ENCODE measurements at regions not wholly inside any gene's neighbourhood (a gene's known extent, or its start where the extent isn't known, plus 50 kb on each side); places are given as distances from the start of the nearest gene placed in this dataset.

DNA sequence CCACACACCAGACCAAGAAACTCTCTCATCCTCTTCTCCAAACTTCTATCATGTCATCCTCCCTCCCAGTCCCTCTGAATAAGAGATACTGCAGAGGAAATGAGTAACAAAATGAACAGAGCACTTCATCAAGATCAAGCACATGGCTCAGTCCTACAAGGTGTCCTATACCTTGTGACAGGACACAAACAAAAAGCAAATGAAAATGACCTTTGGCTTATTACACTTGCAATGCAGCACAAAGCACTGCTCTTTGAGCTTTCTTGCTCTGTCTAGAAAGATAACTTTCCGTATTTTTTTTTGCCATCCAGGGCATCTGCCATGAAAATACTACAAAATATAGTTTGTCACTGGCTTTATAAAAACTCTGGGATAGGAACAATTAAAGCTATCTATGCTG lies 402.7 kb downstream of the HNRNPD start:
- Histone ChIP-seq H3K27ac (ENCODE audit: low read depth in 2 of 2, low read length in 2 of 2) (no peak overlapping the region), H3K9me3 (ENCODE audit: control insufficient read depth in 2 of 2, low read length in 2 of 2) (no peaks in the 10 kb centered on the region), H3K4me1 (ENCODE audit: control insufficient read depth in 2 of 2, insufficient read depth in 2 of 2, low read length in 2 of 2) (no peaks in the 10 kb centered on the region), H3K27me3 (ENCODE audit: control insufficient read depth in 2 of 2, insufficient read depth in 2 of 2, low read length in 2 of 2) (no peaks in the 10 kb centered on the region), H3K4me3 (ENCODE audit: low read length in 2 of 2) (no peak overlapping the region), H3K36me3 (ENCODE audit: control insufficient read depth in 2 of 2, insufficient read depth in 2 of 2, low read length in 2 of 2) (no peaks in the 10 kb centered on the region), H3K9ac (ENCODE audit: low read depth in 1 of 2, low read length in 2 of 2) (no peak overlapping the region)

DNA sequence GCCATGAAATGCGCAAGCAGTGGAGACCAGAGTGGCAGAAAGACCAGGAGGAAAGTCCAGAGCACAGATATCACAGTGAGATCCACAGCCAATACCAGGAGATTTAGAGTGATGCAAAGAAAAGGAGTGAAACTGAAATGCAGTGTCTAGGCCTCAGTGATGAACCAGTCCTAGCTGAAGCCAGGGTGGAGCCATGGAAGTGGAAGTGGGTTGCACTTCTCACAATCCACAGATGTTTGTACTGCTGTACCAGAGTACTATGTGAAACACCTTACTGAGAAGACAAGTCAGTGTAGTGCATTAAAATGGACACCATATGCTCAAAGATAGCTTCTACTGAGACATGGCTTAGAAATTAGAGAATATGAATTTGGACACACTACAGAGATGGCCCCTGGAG lies 403.3 kb downstream of the HNRNPD start:
- no peak overlapping the region for H3K4me3 ChIP-seq (ENCODE audit: low read length in 2 of 2)

DNA sequence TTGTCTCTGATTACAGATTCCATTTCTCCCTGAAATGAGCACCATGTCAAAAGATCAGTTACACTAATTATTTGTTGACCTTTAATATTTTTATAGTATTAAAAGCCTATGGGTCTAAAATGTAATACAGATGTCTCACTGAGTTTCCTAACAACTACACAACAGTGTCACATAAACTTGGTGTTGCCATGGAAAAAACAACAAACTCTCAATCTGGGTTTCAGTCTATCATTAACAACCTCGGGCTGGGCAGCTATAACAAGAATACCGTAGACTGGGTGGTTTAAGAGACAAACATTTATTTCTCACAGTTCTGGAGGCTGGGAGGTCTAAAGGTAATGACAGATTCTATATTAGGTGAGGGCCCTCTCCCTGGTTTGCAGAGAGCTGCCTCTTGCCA lies 407.1 kb downstream of the HNRNPD start:
- no peaks in the 10 kb centered on the region for H3K36me3 ChIP-seq (ENCODE audit: control insufficient read depth in 2 of 2, insufficient read depth in 2 of 2, low read length in 2 of 2)
- no peak overlapping the region for H3K9ac ChIP-seq (ENCODE audit: low read depth in 1 of 2, low read length in 2 of 2)
- no peaks in the 10 kb centered on the region for H3K9me3 ChIP-seq (ENCODE audit: control insufficient read depth in 2 of 2, low read length in 2 of 2)
- no peaks in the 10 kb centered on the region for H3K27me3 ChIP-seq (ENCODE audit: control insufficient read depth in 2 of 2, insufficient read depth in 2 of 2, low read length in 2 of 2)
- H3K4me3 ChIP-seq (ENCODE audit: low read length in 2 of 2) = no peak overlapping the region
- H3K27ac ChIP-seq (ENCODE audit: low read depth in 2 of 2, low read length in 2 of 2) = no peak overlapping the region
- H3K4me1 ChIP-seq (ENCODE audit: control insufficient read depth in 2 of 2, insufficient read depth in 2 of 2, low read length in 2 of 2) = no peaks in the 10 kb centered on the region

More for the DNA sequence above, 403.3 kb downstream of the HNRNPD start:
- Histone ChIP-seq H3K27ac (ENCODE audit: low read depth in 2 of 2, low read length in 2 of 2) (no peak overlapping the region), H3K4me1 (ENCODE audit: control insufficient read depth in 2 of 2, insufficient read depth in 2 of 2, low read length in 2 of 2) (no peaks in the 10 kb centered on the region), H3K9ac (ENCODE audit: low read depth in 1 of 2, low read length in 2 of 2) (no peak overlapping the region), H3K27me3 (ENCODE audit: control insufficient read depth in 2 of 2, insufficient read depth in 2 of 2, low read length in 2 of 2) (no peaks in the 10 kb centered on the region), H3K9me3 (ENCODE audit: control insufficient read depth in 2 of 2, low read length in 2 of 2) (no peaks in the 10 kb centered on the region), H3K36me3 (ENCODE audit: control insufficient read depth in 2 of 2, insufficient read depth in 2 of 2, low read length in 2 of 2) (no peaks in the 10 kb centered on the region)

DNA sequence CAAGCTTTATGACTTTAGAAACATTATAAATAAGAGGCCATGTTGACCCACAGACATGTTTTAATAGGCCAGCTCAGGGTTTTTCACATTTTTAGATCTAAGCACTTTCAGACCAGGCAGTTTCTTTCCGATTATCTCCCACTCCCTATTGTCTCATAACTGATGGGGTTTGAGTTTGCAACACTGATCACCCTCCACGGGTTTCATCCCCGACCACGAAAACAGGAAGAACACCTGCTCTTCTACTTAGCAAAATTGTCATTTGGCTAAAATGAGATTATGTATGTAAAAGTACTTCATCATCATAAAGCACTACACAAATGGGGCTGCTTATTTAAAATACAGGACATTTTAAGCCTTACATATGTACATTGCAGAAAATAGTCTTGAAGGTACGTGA lies 407.9 kb downstream of the HNRNPD start:
- no peak overlapping the region for H3K27ac ChIP-seq (ENCODE audit: low read depth in 2 of 2, low read length in 2 of 2)
- H3K9me3 ChIP-seq (ENCODE audit: control insufficient read depth in 2 of 2, low read length in 2 of 2) = no peaks in the 10 kb centered on the region

DNA sequence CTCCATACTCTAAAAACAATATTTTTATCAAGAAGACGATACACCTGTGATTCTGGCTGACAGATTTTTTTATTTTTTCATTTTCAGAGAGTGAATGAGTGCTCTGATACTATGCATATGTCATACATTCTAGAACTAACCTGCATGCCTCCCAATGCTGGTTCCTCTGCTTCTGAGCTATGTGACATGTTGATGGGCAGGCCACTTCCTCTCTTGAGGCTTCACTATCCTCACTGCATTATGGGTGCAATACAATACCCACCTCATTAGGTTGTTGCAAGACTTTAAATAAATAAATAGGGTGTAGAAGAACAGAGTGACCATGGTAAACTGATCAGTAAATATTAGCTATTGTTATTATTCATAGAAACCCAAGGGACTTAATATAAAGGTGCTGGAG lies 408.3 kb downstream of the HNRNPD start:
- Histone ChIP-seq H3K4me3 (ENCODE audit: low read length in 2 of 2) (no peak overlapping the region), H3K36me3 (ENCODE audit: control insufficient read depth in 2 of 2, insufficient read depth in 2 of 2, low read length in 2 of 2) (no peaks in the 10 kb centered on the region), H3K9ac (ENCODE audit: low read depth in 1 of 2, low read length in 2 of 2) (no peak overlapping the region), H3K27ac (ENCODE audit: low read depth in 2 of 2, low read length in 2 of 2) (no peak overlapping the region), H3K27me3 (ENCODE audit: control insufficient read depth in 2 of 2, insufficient read depth in 2 of 2, low read length in 2 of 2) (no peaks in the 10 kb centered on the region), H3K9me3 (ENCODE audit: control insufficient read depth in 2 of 2, low read length in 2 of 2) (no peaks in the 10 kb centered on the region), H3K4me1 (ENCODE audit: control insufficient read depth in 2 of 2, insufficient read depth in 2 of 2, low read length in 2 of 2) (no peaks in the 10 kb centered on the region)

More for the DNA sequence above, 407.9 kb downstream of the HNRNPD start:
- H3K36me3 ChIP-seq (ENCODE audit: control insufficient read depth in 2 of 2, insufficient read depth in 2 of 2, low read length in 2 of 2) = no peaks in the 10 kb centered on the region
- no peak overlapping the region for H3K9ac ChIP-seq (ENCODE audit: low read depth in 1 of 2, low read length in 2 of 2)
- no peak overlapping the region for H3K4me3 ChIP-seq (ENCODE audit: low read length in 2 of 2)
- no peaks in the 10 kb centered on the region for H3K4me1 ChIP-seq (ENCODE audit: control insufficient read depth in 2 of 2, insufficient read depth in 2 of 2, low read length in 2 of 2)
- no peaks in the 10 kb centered on the region for H3K27me3 ChIP-seq (ENCODE audit: control insufficient read depth in 2 of 2, insufficient read depth in 2 of 2, low read length in 2 of 2)

DNA sequence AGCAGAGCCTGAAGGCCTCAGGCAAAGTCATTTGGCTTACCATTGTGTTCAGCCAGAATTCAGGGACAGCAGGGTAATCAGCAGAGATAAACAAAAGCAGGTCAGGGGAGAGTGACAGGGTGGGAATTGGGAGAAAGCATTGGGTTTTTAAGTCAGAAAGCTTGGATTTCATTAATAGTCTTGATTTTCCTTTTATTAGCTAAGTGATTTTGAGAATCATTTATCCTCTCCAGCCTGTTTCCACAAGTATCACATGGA lies 410.1 kb downstream of the HNRNPD start:
- no peaks in the 10 kb centered on the region for H3K4me1 ChIP-seq (ENCODE audit: control insufficient read depth in 2 of 2, insufficient read depth in 2 of 2, low read length in 2 of 2)
- no peaks in the 10 kb centered on the region for H3K9me3 ChIP-seq (ENCODE audit: control insufficient read depth in 2 of 2, low read length in 2 of 2)
- H3K9ac ChIP-seq (ENCODE audit: low read depth in 1 of 2, low read length in 2 of 2) = no peak overlapping the region
- no peaks in the 10 kb centered on the region for H3K27me3 ChIP-seq (ENCODE audit: control insufficient read depth in 2 of 2, insufficient read depth in 2 of 2, low read length in 2 of 2)
- no peak overlapping the region for H3K27ac ChIP-seq (ENCODE audit: low read depth in 2 of 2, low read length in 2 of 2)
- H3K4me3 ChIP-seq (ENCODE audit: low read length in 2 of 2) = no peak overlapping the region
- no peaks in the 10 kb centered on the region for H3K36me3 ChIP-seq (ENCODE audit: control insufficient read depth in 2 of 2, insufficient read depth in 2 of 2, low read length in 2 of 2)

DNA sequence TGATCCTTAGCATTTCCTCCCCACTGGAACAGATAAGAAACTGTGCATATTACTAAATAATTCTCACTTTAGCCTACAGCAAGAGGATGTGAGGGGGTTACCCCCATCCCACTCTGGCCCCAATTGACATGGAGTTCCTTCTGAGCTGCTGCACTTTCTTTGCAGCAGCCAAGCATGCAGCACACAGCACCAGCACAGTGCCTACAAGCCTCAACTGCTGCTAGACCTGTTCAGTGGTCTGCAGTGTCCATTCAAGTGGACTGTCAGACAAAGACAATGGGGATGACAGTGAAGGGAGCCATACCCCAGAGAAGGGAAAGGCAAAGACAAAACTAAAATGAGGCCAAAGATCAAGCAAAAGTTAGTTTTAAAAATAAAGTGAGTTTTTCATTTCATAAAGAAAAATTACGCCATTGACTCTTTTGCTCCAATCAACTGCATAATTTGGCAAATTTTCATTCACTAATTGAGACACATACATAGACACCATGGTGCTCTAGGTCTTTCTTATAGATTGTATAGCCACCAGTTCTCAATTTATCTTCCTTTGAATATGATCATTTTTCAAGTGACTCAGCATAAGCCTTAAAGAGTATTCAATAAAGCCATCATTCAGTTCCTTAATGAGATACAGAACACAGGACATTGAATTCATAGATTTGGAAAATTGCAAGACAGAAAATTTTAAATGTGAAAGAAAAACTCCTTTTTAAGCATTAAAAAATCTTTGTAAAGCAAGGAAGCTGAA lies 410.6 kb downstream of the HNRNPD start:
- Histone ChIP-seq H3K9ac (ENCODE audit: low read depth in 1 of 2, low read length in 2 of 2) (no peak overlapping the region), H3K9me3 (ENCODE audit: control insufficient read depth in 2 of 2, low read length in 2 of 2) (no peaks in the 10 kb centered on the region), H3K4me3 (ENCODE audit: low read length in 2 of 2) (no peak overlapping the region), H3K4me1 (ENCODE audit: control insufficient read depth in 2 of 2, insufficient read depth in 2 of 2, low read length in 2 of 2) (no peaks in the 10 kb centered on the region), H3K27ac (ENCODE audit: low read depth in 2 of 2, low read length in 2 of 2) (no peak overlapping the region), H3K36me3 (ENCODE audit: control insufficient read depth in 2 of 2, insufficient read depth in 2 of 2, low read length in 2 of 2) (no peaks in the 10 kb centered on the region), H3K27me3 (ENCODE audit: control insufficient read depth in 2 of 2, insufficient read depth in 2 of 2, low read length in 2 of 2) (no peaks in the 10 kb centered on the region)

DNA sequence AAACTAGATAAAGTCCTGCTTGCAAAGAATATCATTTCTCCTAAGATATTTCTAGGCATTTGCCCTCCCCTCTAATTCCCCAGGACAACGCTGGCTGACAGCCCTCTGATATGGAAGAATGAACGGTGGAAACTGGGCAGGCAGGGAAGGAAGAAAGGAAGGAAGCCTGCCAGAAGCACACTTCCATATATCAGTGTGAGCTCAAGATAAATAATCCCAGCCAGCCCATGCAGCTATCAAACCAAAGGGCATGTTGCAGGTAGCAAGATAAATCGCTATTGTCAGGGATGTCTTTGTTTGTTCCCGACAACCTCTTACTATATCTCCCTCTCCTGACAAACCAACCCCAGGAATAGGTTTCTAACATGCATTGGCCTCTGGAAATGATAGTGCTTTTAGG lies 412.8 kb downstream of the HNRNPD start:
- Histone ChIP-seq H3K36me3 (ENCODE audit: control insufficient read depth in 2 of 2, insufficient read depth in 2 of 2, low read length in 2 of 2) (no peaks in the 10 kb centered on the region), H3K4me3 (ENCODE audit: low read length in 2 of 2) (no peak overlapping the region), H3K9ac (ENCODE audit: low read depth in 1 of 2, low read length in 2 of 2) (no peak overlapping the region), H3K9me3 (ENCODE audit: control insufficient read depth in 2 of 2, low read length in 2 of 2) (no peaks in the 10 kb centered on the region), H3K27me3 (ENCODE audit: control insufficient read depth in 2 of 2, insufficient read depth in 2 of 2, low read length in 2 of 2) (no peaks in the 10 kb centered on the region), H3K27ac (ENCODE audit: low read depth in 2 of 2, low read length in 2 of 2) (no peak overlapping the region), H3K4me1 (ENCODE audit: control insufficient read depth in 2 of 2, insufficient read depth in 2 of 2, low read length in 2 of 2) (no peaks in the 10 kb centered on the region)

DNA sequence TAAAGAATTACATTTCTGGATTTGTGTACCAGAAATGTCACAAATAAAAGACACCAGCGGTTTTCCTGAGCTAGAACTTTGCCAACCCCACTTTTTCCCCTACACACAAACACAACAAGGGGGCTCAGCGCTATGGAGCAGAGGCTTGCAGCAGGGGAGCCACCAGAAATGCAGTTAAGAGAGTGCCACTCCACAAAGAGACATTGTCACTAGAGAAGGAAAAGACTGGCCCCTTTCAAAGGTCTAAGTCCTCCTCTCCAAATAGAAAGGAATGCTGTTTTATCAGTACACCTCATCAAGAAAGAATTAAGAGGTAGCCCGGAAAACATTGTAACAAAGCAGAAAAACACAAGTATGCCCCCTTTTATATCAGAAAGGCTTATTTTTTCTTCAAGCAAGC lies 419.5 kb downstream of the HNRNPD start:
- H3K4me1 ChIP-seq (ENCODE audit: control insufficient read depth in 2 of 2, insufficient read depth in 2 of 2, low read length in 2 of 2) = no peaks in the 10 kb centered on the region
- H3K4me3 ChIP-seq (ENCODE audit: low read length in 2 of 2) = no peak overlapping the region
- H3K9ac ChIP-seq (ENCODE audit: low read depth in 1 of 2, low read length in 2 of 2) = no peak overlapping the region
- H3K36me3 ChIP-seq (ENCODE audit: control insufficient read depth in 2 of 2, insufficient read depth in 2 of 2, low read length in 2 of 2) = no peaks in the 10 kb centered on the region
- no peaks in the 10 kb centered on the region for H3K27me3 ChIP-seq (ENCODE audit: control insufficient read depth in 2 of 2, insufficient read depth in 2 of 2, low read length in 2 of 2)
- H3K9me3 ChIP-seq (ENCODE audit: control insufficient read depth in 2 of 2, low read length in 2 of 2) = no peaks in the 10 kb centered on the region
- H3K27ac ChIP-seq (ENCODE audit: low read depth in 2 of 2, low read length in 2 of 2) = no peak overlapping the region

DNA sequence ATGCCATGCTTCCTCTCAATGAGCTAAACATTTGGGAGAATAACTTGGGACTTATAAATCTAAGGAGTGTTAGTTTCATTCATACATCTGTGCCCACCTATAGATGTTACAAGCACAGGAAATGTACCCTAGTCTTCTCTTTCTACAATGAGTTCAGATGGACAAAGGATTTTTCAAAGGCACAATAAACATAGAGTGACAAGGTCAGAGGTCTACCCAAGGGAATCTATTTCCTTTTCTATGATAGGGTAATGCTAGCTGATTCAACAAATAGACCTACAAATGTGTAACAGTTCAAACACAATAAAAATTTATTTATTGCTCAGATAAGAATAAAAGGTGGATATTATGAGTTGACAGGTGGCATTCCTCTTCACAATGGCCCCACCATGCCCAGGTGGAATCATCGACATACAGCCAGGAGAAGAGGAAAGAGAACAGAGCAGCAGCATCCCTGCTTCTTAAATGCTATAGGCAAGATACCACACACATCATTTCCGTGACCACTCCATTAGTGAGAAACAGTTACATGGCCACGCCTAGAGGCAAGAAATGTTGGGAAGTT lies 421.8 kb downstream of the HNRNPD start:
- no peak overlapping the region for H3K27ac ChIP-seq (ENCODE audit: low read depth in 2 of 2, low read length in 2 of 2)
- no peaks in the 10 kb centered on the region for H3K9me3 ChIP-seq (ENCODE audit: control insufficient read depth in 2 of 2, low read length in 2 of 2)
- H3K4me1 ChIP-seq (ENCODE audit: control insufficient read depth in 2 of 2, insufficient read depth in 2 of 2, low read length in 2 of 2) = no peaks in the 10 kb centered on the region
- peaks cover 0 to 2% of the 10 kb centered on the region in 2 donors for H3K27me3 ChIP-seq (ENCODE audit: control insufficient read depth in 2 of 2, insufficient read depth in 2 of 2, low read length in 2 of 2)
- no peaks in the 10 kb centered on the region for H3K36me3 ChIP-seq (ENCODE audit: control insufficient read depth in 2 of 2, insufficient read depth in 2 of 2, low read length in 2 of 2)
- no peak overlapping the region for H3K4me3 ChIP-seq (ENCODE audit: low read length in 2 of 2)
- no peak overlapping the region for H3K9ac ChIP-seq (ENCODE audit: low read depth in 1 of 2, low read length in 2 of 2)

Data from mucosa of rectum (tissue), 2 donors.